ENCODE measurements at regions not wholly inside any gene's neighbourhood (a gene's known extent, or its start where the extent isn't known, plus 50 kb on each side); places are given as distances from the start of the nearest gene placed in this dataset.

DNA sequence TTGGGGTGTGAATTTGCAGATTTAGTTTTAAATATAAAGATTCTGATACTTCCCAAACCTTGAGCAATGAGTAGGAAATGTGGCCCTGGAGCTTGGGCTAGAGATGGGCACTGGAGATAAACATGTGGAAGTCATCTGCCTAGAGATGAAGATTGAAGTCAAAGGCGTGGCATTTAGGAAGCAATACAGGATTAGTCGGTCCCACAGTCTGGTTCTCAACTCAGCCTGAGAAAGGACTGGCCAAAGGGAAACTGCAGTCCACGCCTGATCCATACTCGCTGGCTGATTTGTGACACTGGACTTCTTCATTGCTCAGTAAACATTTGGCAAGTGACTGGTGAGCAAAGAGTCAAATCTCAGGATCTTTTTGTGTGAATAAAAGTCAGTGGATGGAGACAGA, 268.2 kb upstream of the ATP2B1 start:
- no peak overlapping the region for H3K4me3 ChIP-seq (ENCODE audit: low read depth, low read length)
- TF ChIP-seq, protein P1, sequence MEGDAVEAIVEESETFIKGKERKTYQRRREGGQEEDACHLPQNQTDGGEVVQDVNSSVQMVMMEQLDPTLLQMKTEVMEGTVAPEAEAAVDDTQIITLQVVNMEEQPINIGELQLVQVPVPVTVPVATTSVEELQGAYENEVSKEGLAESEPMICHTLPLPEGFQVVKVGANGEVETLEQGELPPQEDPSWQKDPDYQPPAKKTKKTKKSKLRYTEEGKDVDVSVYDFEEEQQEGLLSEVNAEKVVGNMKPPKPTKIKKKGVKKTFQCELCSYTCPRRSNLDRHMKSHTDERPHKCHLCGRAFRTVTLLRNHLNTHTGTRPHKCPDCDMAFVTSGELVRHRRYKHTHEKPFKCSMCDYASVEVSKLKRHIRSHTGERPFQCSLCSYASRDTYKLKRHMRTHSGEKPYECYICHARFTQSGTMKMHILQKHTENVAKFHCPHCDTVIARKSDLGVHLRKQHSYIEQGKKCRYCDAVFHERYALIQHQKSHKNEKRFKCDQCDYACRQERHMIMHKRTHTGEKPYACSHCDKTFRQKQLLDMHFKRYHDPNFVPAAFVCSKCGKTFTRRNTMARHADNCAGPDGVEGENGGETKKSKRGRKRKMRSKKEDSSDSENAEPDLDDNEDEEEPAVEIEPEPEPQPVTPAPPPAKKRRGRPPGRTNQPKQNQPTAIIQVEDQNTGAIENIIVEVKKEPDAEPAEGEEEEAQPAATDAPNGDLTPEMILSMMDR (conservative IDR thresholded peaks at IDR 0.05; ENCODE audit: low read depth, low read length), result no peak
- DNase-seq (ENCODE audit: low read depth), result no peak

DNA sequence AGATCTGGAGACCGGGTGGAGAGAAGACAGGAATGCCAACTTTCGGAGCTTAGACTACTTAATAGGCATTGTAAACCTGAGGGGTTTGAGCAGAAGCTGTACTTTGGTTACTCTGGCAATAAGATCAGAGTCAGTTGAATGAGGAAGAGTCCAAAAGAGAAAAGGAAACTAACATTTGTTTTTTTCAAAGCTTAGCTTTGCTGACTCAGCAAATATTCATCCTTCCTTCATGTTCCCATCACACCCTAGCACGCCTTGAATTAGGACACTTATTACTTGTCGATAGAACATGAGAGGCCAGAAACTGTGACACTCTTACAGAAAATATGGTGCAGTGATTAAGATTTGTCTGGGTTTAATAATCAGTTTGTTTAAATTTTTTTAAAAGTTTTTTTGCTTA, 266.9 kb upstream of the ATP2B1 start:
- DNase-seq (ENCODE audit: low read depth), result no peak
- TF ChIP-seq, protein P1 (conservative IDR thresholded peaks at IDR 0.05; ENCODE audit: low read depth, low read length), result no peak
- no peak overlapping the region for H3K4me3 ChIP-seq (ENCODE audit: low read depth, low read length)

DNA sequence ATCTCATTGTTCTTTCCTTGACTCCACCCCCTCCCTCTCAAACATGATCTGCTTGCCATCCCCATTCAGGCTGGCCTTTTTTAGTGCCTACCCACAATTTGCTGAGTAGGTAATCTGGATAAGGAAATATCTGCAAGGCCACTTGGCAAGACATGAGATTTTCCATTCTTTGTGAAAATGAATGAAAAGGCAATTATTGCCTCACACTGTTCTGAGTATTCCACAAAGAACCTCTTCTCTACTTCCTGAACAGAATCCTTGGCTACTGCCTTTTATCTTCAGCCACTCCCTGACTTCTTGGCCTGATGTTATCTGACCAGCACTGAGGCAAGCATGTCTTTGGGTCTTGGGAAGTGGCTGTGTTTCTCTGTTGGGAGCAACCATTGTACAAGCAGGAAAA, 263.2 kb upstream of the ATP2B1 start:
- H3K4me3 ChIP-seq (ENCODE audit: low read depth, low read length), result no peak overlapping the region
- TF ChIP-seq, protein P1 (conservative IDR thresholded peaks at IDR 0.05; ENCODE audit: low read depth, low read length), result no peak
- DNase-seq (ENCODE audit: low read depth), result no peak

DNA sequence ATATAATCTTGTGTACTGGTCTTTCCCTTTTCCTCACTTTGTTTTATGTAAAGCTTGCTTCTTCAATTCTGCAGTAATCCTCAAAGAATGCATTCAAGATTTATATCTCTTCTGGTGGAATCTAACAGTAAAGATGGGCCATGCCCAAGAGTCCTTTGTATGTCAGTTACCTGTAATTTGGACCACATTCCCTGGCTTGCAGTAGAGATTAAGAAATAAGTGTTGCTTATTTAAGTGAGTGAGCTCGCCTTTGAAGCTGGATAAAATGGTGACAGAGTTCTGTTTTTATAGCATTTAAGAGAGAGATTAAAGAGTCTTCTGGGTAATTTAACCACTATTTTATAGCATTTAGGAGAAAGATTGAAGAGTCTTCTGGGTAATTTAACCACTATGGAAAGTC, 262.1 kb upstream of the ATP2B1 start:
- TF ChIP-seq, protein P1 (conservative IDR thresholded peaks at IDR 0.05; ENCODE audit: low read depth, low read length), result no peak
- DNase-seq (ENCODE audit: low read depth), result no peak
- no peak overlapping the region for H3K4me3 ChIP-seq (ENCODE audit: low read depth, low read length)

DNA sequence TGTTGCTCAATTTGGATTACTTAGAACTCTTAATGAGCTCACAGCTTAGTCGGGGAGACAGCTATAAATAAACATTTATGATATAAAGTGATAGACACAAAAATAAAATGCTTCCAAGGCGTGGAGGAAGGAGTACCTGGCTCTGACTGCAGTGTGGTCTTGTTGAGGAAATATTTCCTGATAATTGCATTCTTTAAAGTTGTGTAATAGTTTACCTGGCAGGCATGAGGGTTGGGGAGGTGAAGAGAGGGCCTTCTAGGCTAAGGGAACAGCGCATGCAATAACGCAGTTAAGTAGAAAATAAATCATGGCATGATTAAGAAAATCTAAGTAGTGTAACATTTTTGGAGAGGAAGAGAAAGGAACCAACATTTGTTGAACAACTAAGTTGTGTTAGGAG, 260.5 kb upstream of the ATP2B1 start:
- TF ChIP-seq, protein P1 (conservative IDR thresholded peaks at IDR 0.05; ENCODE audit: low read depth, low read length), result no peak
- no peak for DNase-seq (ENCODE audit: low read depth)
- H3K4me3 ChIP-seq (ENCODE audit: low read depth, low read length), result no peak overlapping the region

DNA sequence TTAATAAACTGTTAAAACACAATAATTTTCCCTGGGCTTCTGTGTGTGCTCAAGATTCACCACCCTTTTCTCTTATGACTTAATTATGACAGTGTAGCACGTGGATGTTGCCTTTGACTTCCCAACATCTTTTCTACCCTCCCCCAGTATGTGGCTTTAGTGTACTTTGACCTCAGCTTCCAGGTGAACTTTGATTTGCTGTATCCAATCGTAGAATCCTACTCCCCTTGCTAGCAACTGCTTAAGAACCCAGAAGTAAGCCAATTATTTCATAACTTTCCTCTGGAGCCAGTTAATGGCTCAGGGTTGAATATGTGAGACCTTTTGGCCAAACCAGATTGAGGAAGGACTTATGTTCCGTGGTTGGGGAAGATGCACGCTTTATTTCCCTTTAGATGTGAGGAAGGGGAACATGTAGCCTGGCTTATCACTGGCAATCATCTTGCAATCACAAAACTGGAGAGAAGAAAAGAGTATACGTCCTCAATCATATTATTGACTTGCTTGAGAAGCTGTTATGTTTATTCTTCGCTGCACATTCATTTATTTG, 259.6 kb upstream of the ATP2B1 start:
- no peak for DNase-seq (ENCODE audit: low read depth)
- H3K4me3 ChIP-seq (ENCODE audit: low read depth, low read length), result no peak overlapping the region
- TF ChIP-seq, protein P1 (conservative IDR thresholded peaks at IDR 0.05; ENCODE audit: low read depth, low read length), result no peak

DNA sequence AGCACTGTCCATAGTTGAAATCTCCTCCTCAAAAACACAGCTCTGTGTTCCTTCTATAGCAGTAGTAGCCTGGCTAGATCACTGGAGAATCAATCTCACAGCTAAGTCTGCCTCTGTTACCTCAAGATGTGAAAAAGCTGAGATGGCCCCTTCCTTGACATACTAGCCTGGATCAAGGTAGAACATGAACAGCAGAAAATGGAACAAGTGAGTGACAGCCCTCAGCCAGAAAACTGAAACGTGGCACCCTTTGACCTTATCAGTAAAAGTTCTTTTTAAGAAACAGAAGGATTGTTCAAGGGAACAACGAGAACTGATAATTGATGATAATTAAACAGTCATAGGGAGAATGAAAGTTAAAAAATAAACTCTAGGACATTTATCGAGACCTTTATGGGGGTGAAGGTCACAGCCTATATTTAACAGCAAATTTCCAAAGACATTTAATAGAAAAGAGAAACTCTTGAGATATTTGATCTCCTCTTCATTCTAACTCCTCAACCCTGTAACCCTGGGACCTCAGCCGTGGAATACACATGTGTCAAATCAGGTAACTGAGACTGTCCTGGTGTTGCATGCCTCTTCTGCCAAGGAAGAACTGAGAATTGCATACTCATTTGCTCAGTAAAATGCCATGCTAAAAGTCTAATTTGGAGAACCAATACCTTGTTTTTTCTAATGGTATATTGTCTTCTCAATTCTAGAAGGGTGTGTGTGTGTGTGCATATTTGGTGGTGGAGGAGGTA, 258.0 kb upstream of the ATP2B1 start:
- DNase-seq (ENCODE audit: low read depth), result no peak
- no peak overlapping the region for H3K4me3 ChIP-seq (ENCODE audit: low read depth, low read length)
- TF ChIP-seq, protein P1 (conservative IDR thresholded peaks at IDR 0.05; ENCODE audit: low read depth, low read length), result no peak

All from epithelial cell of proximal tubule (primary cell).